NCI-H1436 treated with DMSO at 0.1 percent for 48 hours (cell line): ENCODE measurements at regions not wholly inside any gene's neighbourhood (a gene's known extent, or its start where the extent isn't known, plus 50 kb on each side); places are given as distances from the start of the nearest gene placed in this dataset.
"Not testable (repeated sequence)": the region's sequence is repeated elsewhere in the genome, so short reads cannot be mapped to it uniquely, and the experiment has no call there.

Source experiments
- DNase-seq: peaks from one replicate; lab custom pipeline; 2025; lab: John Stamatoyannopoulos, UW

DNA sequence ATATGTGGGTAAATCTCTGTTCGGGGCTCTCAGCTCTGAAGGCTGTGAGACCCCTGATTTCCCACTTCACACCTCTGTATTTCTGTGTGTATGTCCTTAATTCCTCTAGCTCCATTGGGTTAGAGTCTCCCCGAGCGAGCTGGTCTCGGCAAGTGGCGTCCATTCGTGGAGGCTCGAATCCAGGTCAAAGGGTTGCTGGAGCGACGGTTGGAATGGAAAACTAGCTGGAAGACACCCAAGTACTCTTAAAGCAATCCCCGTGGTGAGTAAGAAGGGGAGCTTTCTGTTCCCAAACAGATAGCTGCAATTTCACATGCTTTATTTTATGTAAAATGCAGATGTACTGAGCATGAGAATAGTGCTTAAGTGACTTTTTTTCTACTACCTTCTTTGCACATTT is 277.5 kb upstream of the SGCG start:
- DNase-seq = no peak

DNA sequence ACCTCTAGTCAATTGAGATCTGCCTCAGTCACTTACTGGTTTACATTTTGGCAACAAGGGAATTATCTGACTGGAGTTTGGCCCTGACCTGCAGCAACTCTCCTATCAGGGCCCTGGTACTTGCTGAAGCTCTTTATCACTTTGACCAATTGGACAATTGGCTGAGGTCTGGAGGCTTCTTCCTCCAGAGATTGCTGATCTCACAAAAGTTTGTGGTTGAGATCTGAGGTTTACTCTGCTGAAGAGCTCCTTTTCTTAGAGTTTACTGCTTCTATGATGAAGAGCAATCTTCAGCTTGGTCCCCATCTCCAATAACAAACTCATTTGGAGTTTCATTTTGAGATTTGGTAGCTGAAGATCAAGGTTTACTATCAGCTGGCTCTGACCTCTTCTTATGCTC is 276.9 kb upstream of the SGCG start:
- DNase-seq = no peak

DNA sequence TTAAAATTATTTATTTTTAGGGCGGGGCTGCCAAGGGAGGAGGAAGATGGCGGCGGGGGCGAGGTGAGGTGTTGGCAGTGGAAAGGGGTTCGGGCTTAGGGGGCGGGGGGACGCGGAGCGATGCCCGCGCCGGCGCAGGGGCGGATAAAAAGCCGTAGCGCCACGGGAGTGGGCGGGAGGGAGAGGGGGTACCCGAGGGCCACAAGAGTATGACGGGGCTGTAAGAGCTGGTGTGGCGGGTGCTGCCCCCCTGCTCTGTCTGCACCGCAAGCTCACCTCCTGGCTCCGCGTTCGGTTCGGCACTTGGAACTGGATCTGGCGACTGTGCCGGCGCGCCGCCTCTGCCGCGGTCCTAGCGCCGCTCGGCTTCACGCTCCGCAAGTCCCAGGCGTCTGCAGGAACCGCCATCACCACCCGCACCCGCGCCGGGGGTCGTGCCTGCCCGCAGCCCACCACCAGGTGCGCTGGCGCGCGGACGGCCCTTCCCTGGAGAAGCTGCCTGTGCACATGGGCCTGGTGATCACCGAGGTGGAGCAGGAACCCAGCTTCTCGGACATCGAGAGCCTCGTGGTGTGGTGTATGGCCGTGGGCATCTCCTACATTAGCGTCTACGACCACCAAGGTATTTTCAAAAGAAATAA is 265.2 kb upstream of the SGCG start:
- no peak for DNase-seq

GRCh38 chr13:22916276-22916675 is 264.5 kb upstream of the SGCG start:
- DNase-seq = not testable (repeated sequence)

- DNase-seq = no peak
Measured at GRCh38 chr13:22925881-22926747, 254.7 kb upstream of the SGCG start.

DNA sequence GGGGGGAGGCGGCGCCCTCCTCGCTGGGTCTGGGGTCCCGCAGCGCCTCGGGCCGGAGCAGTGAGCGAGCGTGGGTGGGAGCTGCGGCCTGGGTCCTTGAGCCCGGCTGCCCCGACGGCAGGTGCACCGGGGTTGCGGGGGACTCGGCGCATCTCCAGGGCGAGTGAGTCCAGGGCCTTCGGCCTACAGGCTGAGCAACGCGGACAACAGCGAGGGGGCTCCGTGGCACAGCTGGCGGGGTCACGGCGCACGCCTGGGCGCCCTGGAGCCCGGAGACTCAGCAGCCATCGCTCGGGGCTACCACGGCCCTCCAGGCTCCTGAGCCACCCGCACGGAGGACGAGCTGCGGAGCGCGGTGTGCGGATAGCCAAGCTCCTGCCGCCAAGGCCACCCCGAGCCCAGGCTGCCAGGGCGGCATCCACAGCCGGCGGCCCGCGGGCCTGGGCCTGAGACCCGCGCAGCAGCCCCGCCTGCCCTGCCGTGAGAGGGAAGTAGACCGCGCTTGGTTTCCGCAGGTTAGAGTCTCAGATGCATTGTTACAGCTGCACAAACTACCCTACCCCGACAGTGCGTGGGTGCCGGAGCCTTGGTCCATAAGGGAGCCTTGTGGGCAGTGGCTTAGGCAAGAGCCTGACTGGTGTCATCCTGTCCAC is 253.9 kb upstream of the SGCG start:
- no peak for DNase-seq

- not testable (repeated sequence) for DNase-seq
Measured at GRCh38 chr13:22927845-22928244, 252.9 kb upstream of the SGCG start.

GRCh38 chr13:22929381-22930126 is 251.2 kb upstream of the SGCG start:
- no peak for DNase-seq

DNA sequence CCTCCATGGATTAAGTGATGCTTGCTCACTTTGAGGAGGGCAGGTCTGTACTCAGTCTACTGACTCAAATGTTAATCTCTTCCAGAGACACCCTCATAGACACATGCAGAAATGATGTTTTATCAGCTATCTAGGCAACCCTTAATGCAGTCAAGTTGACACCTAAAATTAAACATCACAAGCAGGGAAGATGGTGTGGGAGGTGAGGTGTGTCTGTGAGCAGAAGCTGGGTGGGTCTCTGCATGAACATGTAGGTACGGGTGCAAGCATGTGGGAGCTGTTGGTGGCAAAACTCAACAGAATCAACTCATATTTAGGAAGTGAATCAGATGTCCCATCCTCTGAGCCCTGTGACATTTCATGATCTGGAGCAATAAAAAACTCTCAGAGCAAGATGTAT is 249.2 kb upstream of the SGCG start:
- DNase-seq = no peak

DNA sequence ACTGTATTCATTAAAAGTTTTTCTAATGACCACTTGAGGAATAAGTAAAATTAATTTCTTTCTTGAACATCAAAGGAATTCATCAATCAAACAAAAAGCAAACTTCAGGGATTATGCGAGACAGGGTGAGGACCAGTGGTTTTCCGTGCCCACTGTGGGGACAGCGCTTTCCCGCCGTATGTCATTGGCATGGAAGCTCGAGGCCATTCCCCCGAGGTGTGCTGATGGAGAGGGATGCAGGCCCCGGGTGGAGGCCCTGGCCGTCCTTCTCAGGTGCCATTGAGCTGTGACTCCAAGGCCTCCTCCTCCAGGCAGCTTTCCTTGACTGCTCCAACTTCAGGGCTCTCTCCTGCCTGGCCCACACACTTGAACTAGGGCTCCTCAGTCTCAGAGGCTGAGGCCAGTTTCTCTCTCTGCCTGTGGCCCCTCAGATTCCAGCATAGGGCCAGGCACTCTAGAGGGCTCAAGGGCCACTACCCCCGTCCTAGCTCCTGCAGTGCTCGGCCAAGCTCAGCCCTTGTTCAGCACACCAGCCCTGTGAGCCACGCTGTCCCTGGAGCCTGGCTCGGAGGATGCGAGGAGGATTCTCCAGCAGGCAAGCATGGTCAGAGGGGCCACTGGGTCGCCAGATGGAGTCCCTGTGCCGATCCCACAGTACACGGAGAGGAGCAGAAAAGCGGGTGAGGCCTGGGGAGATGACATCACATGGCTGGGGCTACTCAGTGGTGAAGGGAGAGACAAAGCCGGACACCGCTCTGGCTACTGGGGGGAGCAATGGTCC is 248.0 kb upstream of the SGCG start:
- not testable (repeated sequence) for DNase-seq

DNA sequence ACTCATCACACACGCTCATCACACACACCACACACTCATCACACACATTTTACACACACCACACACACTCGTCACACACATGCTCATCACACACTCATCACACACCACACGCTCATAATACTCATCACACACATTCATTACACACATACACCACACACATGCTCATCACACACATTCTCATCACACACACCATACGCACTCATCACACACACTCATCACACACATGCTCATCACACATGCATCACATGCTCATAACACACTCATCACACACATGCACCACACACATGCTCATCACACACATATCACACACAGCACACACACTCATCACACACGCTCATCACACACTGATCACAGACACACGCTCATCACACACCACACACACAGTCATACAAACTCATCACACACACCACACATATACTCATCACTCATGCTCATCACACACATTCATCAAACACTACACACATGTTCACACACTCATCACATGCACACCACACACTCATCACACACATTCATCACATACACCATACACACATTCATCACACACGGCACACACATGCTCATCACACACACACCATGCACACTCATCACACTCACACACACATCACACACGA is 247.1 kb upstream of the SGCG start:
- DNase-seq = no peak

- no peak for DNase-seq
Measured at GRCh38 chr13:22934744-22935523, 245.8 kb upstream of the SGCG start.

DNA sequence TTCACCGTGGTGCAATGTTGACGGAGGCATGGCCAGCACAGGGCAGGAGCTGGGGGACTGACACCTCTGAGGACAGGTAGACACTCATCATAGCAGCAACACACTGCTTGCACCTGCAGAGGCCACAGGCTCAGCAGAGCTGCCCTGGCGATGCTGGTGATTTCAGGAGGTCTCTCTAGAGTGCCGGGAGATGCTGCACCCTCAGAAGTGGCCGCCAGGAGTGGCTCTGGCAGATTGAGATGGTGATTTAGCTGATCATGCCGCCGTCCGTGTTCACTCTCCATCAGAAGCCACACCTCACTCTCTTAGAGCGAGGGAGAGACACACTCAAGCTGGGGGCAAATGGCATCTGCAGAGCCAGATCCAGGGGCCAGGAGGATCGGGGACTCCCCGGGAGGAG is 244.6 kb upstream of the SGCG start:
- DNase-seq = no peak

DNA sequence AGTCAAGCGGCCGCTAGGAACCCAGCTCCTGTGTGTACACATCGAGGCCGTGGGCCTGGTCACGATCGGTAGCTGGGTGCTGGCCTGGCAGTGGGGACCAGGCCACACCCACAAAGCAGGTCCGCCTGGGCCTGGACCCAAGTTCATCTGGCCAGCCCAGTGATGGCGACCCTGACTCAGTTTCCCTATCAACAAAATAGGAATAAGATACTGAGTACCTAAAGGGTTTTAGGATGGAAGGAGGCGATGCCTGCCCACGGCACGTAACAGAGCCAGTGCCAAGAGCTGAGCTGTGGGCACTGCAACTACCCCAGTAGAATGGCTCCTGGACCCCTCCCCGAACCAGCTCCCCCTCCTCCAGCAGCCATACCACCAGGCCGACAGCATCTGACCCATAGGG is 243.5 kb upstream of the SGCG start:
- no peak for DNase-seq

DNA sequence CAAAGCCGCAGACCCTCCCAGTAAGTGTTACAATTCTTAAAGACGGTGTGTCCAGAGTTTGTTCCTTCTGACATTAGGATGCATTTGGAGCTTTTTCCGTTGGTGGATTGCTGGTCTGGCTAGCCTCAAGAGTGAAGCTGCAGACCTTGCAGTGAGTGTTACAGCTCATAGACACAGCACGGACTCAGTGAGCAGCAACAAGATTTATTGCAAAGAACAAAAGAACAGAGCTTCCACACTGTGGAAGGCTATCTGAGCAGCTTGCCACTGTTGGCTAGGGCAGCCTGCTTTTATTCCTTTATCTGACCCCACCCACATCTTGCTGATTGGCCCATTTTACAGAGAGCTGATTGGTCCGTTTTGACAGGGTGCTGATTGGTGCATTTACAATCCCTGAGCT is 242.8 kb upstream of the SGCG start:
- no peak for DNase-seq

- no peak for DNase-seq
Measured at GRCh38 chr13:22938576-22938975, 242.2 kb upstream of the SGCG start.

GRCh38 chr13:22939157-22939556 is 241.6 kb upstream of the SGCG start:
- no peak for DNase-seq

DNA sequence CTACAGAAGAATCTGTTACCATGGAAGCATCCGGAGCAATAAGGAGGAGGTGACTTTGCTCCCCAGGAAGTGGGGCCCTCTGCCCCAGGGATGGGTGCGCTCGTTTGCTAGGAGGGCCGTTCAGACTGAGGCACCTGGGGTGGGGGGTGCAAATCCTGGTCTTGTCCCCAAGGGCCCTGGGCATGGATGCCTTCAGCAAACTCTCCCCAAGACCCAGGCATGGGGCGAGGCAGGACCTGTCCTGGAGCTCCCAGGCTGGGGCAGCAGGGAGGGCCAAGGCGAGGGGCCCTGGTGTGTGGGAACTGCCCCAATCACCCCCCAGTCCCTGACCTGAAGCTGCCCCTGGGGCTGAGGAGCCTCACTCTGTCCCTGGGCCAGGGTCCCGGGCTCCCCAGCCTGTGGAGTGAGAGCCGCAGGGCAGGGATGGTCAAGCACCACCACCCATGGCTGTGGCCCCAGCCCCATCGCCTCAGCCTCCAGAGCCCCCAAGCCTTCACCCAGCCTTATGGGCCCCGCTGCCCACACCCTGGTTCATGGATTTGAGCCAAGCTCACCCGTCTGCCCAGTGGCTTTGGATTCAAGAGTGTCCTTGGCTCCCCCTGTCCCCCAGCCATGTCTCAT is 240.6 kb upstream of the SGCG start:
- DNase-seq = no peak

DNA sequence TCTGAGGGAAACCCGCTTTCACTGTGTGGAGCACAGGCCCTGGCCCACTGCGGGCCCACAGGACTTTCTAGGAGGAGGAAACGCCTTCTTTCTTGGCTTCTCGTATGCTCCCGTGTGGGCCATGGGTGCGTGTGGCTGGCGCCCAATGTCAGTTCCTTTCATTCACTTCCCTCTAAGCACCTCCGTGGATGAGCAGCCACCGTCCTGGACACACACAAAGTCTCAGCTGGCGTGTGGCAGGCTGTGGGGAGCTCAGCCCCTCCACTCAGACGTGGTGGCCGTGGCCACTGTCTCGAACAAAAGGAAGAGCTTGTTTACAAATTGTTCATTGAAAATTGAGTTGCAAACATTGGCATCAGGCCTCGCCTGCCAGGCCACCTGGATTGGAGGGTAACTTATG is 240.0 kb upstream of the SGCG start:
- DNase-seq = no peak

DNA sequence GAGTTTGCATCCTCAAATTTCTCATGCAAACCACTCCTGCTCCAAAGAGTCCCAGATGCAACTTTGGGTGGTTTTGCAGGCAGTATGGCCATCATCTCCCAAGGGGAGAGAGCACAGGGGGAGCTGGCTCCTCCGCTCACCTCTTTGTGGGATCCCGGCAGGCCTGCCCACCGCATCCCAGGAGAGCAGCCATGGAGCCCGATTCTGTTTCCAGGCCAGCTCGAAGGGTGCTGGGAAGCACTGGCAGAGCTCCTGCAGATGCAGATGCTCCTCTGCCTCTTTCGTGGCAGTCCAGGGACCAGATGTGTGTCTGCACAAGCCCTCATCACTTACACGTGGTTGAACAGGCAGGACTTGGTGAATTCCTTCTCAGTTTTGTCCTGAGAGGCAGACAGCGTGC is 239.3 kb upstream of the SGCG start:
- DNase-seq = not testable (repeated sequence)
